ENCODE measurements at regions not wholly inside any gene's neighbourhood (a gene's known extent, or its start where the extent isn't known, plus 50 kb on each side); places are given as distances from the start of the nearest gene placed in this dataset.

DNA sequence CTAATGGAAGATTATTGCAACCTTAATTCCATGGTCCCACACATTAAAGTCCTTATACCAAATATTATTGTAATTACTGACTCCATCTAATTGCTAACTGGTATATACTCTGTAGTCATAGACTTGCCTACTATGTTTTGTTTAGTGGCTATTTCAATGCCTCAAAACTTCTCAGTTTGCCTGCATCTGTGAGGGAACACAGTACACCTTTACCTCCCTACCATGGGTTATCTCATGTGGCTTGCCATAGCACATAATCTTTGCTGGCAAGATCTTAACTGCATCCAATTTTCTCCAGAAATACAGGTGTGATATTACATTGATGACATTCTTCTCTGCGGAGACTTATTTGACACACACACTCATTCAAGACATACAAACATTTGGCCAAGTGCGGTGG is 107.1 kb upstream of the ZNF184 start:
- Histone ChIP-seq H2BK20ac (ENCODE audit: low read depth, low read length) (no peak overlapping the region), H2AK9ac (replicated peaks; ENCODE audit: low read depth, low read length, poor library complexity) (no peak overlapping the region), H3K18ac (ENCODE audit: low read depth, low read length) (no peak overlapping the region), H3K36me3 (ENCODE audit: control insufficient read depth, insufficient read depth, low read length) (no peaks in the 10 kb centered on the region), H3K27me3 (ENCODE audit: control insufficient read depth, insufficient read depth, low read length) (no peaks in the 10 kb centered on the region), H4K8ac (ENCODE audit: low read depth in 2 of 2, low read length in 2 of 2) (no peak overlapping the region), H3K56ac (ENCODE audit: extremely low read depth, insufficient read depth, low read length) (no peak overlapping the region), H2BK5ac (ENCODE audit: low read depth, low read length, poor library complexity, severe bottlenecking) (no peak overlapping the region), H2AFZ (replicated peaks; ENCODE audit: low read length, poor library complexity) (no peak overlapping the region), H3K4me3 (ENCODE audit: insufficient read depth, low read depth, low read length) (no peak overlapping the region), H3K9me1 (ENCODE audit: insufficient read depth, low read length) (no peaks in the 10 kb centered on the region), H3K14ac (replicated peaks; ENCODE audit: low read depth, low read length) (no peak overlapping the region), H3K4me1 (ENCODE audit: control insufficient read depth, insufficient read depth, low read length) (no peaks in the 10 kb centered on the region), H2BK120ac (ENCODE audit: low read depth, low read length) (no peak overlapping the region), H3K4me2 (ENCODE audit: low read depth, low read length) (no peak overlapping the region), H4K20me1 (ENCODE audit: insufficient read depth, low read length) (no peaks in the 10 kb centered on the region), H3K79me1 (ENCODE audit: low read depth in 1 of 2, low read length in 2 of 2) (no peaks in the 10 kb centered on the region), H3K23ac (ENCODE audit: low read depth, low read length) (no peak overlapping the region), H3K9me3 (ENCODE audit: control insufficient read depth, insufficient read depth, low read length) (no peaks in the 10 kb centered on the region), H2AK5ac (ENCODE audit: low read depth, low read length) (no peak overlapping the region), H3K4ac (ENCODE audit: low read depth, low read length) (no peak overlapping the region), H3K27ac (ENCODE audit: insufficient read depth, low read length) (no peak overlapping the region), H4K5ac (ENCODE audit: low read depth, low read length) (no peak overlapping the region), H2BK15ac (ENCODE audit: low read depth, low read length) (no peak overlapping the region), H3K9ac (ENCODE audit: low read depth, low read length) (no peak overlapping the region), H4K91ac (ENCODE audit: insufficient read depth, low read depth, low read length) (no peak overlapping the region)
- BruUV-seq (replicated peaks) = no TSS peak
- in situ Hi-C loops (cut with MboI; ENCODE audit: low sequenced_read_pairs) (no loop called here), intact Hi-C loops (cut with micrococcal nuclease) (no loop called here), dilution Hi-C loops (cut with HindIII; ENCODE audit: low sequenced_read_pairs, unreplicated experiment) (no loop called here)
- TF ChIP-seq POLR2A (IDR thresholded peaks at IDR 0.05; ENCODE audit: low read depth, low read length) (no peak), CHD1 (IDR thresholded peaks at IDR 0.05; ENCODE audit: low read depth, low read length) (no peak)
- TF ChIP-seq, protein P1, sequence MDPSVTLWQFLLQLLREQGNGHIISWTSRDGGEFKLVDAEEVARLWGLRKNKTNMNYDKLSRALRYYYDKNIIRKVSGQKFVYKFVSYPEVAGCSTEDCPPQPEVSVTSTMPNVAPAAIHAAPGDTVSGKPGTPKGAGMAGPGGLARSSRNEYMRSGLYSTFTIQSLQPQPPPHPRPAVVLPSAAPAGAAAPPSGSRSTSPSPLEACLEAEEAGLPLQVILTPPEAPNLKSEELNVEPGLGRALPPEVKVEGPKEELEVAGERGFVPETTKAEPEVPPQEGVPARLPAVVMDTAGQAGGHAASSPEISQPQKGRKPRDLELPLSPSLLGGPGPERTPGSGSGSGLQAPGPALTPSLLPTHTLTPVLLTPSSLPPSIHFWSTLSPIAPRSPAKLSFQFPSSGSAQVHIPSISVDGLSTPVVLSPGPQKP (IDR thresholded peaks at IDR 0.05; ENCODE audit: borderline replicate concordance, low read depth, low read length) = no peak
- no CpG with 5 or more reads among the region's 2 CpGs for WGBS, 2 experiments (ENCODE audit: extremely low coverage in 2 of 2, insufficient read length in 1 of 2)
- ChIA-PET CTCF (no interaction called here), POLR2A (ENCODE audit: unreplicated experiment) (no interaction called here)
- DNase-seq = no peak
- ATAC-seq (ENCODE audit: low read depth) = no peak

All from IMR-90 (cell line).